Activated CD8-positive, alpha-beta memory T cell treated with anti-CD3 and anti-CD28 coated beads, Interleukin-2, amount 50 U/mL, for 24 hours (primary cell): ENCODE measurements at regions not wholly inside any gene's neighbourhood (a gene's known extent, or its start where the extent isn't known, plus 50 kb on each side); places are given as distances from the start of the nearest gene placed in this dataset.

Experiments
- DNase-seq: peaks from one replicate; pipeline ENCODE4 v3.0.0-alpha.2; 2020; ENCODE audit errors: extremely low read depth

DNA sequence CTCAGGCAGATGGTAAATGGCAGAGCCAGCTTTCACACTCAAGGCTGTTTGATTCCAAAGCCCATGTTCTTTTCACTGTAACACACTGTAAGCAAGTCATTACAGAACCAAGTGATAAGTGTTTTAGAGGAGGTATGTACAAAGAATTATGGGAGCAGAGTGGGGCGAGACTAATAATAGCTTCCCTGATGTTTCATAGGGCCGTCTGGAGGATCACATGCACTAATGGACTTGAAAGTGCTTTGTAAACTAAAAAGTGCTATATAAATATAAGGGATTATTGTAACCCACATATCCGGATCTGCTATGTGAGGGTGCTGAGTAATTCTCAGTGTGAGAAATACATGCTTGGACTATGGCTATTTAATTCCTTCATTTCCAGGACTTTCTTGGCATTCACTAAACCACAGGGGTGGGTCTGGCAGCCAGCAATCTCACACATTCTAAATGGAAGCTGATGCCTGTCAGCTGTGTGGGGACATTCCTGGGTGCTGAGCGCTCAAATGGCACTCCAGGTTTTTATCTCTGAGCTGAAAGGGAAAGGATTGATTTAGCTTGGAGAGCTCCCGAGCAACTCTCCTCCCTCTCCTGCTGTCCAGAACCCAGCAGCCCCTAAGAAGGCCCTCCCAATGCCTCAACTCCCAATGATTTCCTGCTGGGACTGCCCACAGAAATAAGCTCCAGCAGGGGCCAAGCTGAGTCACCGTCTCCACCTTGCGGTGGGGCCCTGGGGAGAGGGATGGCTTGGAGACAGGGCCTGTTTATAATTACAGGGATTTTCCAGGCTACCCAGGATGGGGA, 222.8 kb downstream of the SOX11 start:
- DNase-seq = no peak

DNA sequence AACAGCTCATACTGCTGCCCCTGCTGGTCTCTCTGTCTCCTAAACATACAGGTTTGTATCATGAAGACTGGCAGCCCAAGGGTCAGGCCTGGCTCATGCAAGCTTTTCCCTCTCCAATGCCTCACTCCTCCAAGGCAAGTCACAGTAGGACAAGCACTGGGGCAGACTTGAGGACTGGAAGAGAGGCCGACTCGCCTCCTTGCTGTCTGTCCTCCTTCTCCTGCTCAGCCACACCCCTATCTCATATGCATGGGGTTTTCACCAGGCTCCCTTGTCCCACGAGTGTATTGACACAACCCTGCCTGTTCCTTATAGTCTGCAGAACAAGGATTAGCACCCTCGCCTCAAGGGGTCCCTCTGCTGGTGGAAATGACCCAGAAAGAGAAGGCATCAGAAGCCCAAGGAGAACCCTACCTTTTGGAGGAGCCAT, 223.7 kb downstream of the SOX11 start:
- no peak for DNase-seq

DNA sequence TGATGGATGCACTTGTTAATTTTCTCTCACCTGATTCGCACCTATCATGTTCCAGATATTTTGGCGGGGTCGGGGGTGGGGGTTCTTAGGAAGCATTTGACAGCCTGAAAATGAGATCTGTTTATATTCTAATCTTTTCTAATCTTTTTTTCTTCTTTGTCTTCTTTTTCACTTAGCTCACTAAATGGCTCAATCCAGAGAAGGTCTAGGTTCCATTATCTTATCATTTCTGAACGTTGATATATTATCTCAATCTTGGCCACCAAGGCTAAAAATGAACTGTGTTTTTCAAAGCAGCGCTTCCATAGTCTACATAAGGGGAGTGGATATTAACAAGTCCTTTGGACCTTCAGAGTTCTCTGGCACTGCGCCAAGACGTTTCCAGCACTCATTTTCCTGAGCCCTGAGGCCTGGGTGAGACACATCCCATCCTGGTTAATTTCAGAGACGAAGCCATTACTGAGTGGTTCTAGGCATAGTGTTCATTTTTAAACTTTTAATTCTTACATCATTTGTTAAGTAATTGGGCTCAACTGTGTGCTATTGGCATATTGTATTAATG, 229.0 kb downstream of the SOX11 start:
- DNase-seq = no peak

DNA sequence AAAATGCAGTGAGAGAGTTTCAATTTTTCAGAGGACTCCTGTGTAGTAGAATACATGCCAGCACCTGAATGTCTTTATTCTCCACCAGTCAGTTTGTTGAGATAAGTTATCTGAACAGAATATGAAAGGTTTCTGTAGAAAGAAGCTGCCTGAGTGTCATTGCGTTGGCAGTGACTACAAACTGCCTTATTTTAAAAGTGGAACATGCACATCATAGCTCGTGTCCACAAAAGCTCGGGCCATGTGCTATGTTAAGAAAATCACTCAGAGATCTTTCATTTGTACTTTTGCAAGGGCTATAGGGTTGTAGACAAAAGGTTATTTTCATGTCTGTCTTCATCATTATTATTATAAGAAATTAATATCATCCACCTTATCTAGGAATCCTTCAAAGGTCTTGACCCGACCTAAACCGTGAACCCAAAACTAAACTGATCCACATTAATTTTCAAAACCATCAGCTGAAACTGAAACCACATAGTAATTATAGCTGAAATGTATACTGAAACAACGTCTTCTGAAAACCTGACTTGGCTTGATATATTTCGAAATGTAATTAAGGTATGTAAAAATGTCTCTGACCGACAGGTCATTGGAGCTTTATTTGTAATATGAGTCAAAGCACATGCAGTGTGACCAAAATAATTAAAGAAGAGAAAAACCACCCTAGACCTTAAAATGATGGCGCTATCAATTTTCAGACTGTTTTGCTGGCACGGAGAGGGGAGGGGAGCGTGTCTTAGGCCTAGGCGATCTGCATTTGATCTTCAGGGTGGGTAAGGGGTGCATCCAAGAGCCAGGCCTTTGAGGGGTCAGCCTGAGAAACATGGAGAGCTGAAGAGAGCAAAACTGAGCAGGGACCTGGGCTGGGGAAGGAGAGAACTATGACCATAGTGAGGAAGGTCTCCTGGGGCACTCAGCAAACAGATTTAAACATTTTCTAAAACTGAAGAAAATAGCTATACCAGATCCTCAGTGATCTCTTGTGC, 232.1 kb downstream of the SOX11 start:
- no peak for DNase-seq

DNA sequence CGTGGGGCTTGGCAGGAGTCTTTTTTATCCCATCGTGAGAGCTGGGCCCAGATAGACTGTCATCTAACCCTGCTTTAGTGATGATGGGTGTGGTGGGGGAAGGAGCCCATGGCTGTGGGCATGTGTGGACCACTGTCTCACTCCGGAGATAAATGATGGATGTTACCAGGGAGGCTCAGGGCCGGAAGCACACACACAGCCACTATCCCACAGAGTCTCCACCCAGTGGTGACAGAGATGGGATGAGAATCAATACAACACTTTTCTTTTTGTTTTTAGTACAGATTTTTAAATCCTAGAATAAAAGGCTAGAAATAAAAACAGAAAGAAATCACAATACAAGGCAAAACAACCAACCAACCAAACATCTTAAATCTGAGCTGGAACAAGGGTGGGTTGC, 233.4 kb downstream of the SOX11 start:
- no peak for DNase-seq

DNA sequence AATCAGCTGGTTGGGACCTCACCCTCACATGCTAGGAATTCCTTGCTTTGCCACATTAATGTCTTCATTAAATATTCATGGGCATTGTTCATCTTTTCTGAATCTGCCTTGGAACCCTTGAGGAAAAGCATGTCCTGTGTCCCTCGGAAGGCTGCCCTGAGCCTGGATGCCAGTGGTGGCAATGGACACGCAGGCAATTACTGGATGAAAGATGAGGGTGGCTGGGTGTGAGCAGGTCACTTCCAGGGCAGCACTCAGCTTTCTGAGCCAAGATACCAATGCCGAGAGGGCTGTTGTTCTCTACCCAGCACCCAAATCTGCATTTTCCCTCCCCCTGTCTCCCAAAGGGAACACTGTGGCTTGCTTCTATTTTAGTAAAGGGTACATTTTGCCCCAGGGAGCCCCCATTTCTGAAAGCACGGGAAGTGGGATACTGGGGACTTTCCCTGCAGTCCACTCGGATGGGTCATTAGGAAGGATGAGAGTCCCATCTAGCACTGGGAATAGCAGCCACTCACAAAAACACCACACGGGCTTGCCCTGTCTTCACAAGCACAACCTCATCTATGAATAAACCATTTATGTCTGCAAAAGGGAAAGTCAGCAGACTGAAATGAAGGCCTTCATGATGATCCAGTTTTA, 234.8 kb downstream of the SOX11 start:
- DNase-seq = no peak

DNA sequence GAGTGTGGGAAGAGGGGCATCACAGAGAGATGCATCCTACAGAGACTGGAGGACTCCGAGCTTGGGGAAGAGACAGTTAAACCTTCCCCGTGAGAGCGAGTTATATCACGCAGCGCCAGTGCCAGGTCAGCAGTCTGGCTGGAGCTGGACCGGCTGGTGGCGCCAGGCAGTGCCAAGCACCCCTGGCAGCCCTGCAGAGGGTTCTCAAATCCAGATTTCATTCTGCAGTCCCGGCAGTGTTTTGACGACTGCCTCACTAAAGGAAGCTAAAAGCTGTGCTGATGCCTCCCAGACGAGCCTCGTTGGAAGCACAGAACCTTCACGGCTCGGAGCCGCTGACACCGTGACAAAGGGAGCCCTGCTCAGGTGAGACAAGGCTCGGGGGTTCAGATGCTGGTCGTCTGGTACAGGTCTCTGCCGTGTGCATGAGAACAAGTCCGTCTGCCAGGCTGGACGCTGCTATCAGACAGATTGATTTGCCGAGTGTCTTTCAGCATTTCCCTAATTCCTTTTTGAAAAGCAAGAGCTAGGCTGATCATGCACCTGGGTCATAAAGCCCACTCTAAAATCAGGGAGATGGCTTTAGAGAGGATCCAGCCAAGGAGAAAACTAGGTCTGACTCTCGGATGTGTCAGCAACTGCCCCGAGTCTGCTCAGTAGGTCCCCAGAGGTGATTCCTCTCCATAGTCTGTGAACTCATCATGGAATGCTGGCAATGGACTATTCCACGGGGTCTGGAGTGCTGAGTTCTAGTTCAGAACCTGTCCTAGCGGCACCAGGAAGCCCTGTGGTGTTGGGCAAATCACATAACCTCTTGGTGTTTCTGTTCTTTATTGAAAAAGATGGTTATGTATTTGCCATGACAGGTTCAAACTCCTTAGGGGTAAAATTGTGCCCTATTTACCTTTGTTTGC, 240.6 kb downstream of the SOX11 start:
- no peak for DNase-seq

DNA sequence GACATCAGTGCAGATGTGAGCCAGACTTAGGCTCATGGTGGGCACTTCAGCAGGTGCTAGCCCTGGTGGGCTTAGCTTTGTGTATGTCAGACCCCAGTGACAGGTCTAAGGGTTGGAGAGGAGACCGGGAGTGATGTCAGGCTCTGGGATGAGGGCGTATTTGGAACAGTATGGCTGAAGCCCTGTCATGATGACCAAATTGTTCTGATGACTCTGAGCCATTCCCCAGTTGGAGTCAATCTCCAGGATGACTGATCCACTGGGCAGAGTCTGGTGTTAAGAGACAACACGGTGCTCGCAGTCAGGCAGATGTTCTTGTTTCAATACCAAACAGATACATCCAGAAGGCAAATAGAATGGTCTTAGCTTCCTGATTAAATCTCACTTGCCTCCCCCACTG, 241.5 kb downstream of the SOX11 start:
- no peak for DNase-seq

DNA sequence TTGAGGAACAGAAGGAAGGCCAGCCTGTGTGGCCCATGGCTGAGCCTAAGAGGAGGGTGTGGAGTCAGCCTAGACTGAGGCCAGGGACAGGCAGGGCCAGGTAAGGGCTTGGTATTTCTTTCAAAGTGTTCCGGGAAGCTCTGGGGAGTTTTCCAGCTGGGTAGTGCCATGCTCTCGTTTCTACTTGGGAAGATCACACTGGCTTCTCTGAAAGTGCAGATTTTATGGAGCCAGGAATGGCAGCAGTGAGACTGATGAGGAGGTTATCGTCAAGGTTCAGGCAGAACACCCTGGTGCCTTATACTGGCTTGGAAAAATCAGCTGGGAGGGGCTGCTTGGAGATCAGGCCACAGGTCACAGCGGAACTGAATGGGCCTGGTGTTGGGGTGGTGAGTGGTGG, 245.1 kb downstream of the SOX11 start:
- DNase-seq = no peak

DNA sequence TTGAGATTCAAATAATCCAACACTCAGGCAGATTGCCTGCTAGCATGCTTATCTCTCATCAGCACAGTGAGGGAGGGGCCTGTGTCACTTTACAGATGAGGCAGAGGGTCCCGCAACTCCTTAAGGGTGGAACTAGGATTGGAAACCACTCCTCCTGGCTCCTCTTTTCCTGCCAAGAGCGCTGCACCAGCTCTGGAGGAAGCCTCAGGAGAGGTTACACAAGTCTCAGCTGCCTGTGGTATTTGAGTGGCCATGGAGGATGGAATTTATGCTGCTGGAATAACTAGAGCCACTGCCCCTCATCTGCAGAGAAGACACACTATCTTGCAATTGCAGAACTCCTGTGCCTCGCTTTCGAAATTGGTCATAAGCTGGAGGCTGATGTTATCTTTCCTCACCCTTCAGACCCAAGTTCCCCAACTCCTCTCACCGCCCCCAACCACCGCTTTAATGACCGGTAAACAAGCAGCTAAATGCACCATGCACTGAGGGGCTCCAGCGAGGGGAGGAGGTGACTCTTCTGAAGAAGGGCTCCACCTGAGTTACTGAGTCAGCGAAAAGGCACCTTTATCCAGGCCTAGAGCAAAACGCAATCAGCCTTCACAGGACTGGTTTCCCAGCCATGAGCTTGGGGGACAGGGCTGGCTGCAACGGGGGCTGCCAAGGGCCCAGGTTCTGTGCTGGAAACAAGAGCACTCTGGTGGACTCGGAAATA, 245.8 kb downstream of the SOX11 start:
- no peak for DNase-seq

DNA sequence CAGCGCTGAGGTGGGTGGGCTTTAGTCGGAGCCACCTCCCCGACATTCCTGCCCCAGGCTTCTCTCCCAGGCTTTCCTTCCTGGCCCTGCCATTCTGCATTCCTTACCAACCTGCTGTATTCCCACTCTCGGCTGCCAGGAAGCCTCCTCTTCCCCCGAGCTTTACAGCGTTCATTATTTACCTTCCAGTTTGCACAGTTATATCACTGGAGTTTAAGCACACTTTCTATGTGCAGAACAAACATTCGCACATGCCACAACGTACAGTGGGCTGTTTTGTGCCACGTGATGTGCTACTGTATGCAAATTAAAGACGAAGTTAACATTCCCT, 246.3 kb downstream of the SOX11 start:
- no peak for DNase-seq

DNA sequence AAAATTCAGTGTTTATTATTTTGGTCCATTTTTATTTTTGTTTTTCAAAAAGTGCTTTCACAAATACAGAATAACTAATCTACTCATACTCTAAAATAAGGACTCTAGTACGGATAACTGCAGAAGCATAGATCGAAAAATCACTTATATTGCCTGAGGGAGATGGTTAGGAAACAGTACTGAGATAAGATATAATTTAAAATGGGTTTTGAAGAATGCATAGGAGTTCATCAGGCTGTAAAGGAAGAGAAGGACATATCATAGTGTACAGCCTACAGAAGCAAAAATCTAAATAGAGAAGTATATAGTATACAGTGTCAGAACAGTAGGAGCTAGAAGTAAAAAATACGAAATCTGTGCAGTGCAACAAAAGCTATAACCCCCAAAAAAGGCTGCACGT, 247.4 kb downstream of the SOX11 start:
- no peak for DNase-seq

DNA sequence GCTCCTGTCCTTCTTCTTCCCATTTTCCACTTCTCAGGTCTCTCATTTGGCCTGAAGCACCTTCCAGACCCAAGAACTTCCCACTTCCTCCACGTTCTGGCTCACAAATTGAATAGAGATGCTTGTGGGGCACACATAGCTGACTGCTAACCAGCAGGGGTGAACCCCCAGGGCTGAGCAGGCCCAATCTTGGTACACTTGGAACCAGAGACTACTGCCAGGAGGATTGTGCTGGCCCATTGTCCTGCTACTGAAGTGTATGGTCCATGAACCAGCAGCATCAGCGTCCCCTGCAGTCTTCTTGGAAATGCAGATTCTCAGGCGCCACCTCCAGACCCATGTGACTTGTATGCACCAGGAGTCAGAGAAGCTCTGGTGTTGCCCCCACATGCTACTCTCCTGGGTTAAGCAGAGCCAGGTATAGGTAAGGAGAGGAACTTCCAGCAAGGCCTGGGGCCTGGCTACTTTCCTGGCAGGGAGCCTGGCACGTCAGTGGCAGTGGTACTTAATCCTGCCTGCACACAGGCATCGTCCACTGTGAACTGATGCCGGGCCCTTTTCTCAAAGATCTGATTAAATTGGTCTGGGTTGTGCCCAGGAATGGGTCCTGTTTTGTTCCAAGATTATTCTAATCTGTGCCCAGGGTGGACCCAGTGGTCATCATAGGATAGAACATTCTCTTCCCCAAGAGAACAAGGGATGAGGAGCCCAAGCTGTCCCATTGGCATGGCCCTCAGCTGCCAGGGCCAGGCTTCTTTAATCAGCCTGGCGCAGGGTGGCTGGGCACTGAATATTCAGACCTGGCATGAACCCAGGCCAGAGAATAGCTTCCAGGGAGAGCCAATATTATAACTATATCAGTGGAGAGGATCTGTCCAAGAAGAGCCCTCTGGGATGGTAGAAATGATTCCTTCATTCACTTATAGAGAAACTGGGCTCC, 248.7 kb downstream of the SOX11 start:
- no peak for DNase-seq

DNA sequence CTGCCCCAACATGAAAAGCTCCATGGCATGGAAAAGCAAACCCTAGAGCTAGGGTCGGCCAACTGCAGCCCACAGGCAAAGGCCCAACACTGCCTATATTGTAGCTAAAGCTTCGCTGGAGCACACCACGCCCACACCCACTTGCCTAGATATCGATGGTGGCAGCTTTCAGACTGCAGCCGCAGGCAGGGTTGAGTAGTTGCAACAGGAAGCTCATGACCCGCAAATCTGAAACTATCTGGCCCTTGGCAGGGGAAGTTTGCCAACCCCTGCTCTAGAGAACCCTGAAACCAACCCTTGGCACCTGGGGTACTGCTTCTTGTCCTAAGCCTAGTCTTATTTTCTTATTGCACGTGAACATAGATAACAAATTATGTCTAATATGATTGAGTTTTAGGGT, 250.0 kb downstream of the SOX11 start:
- no peak for DNase-seq

DNA sequence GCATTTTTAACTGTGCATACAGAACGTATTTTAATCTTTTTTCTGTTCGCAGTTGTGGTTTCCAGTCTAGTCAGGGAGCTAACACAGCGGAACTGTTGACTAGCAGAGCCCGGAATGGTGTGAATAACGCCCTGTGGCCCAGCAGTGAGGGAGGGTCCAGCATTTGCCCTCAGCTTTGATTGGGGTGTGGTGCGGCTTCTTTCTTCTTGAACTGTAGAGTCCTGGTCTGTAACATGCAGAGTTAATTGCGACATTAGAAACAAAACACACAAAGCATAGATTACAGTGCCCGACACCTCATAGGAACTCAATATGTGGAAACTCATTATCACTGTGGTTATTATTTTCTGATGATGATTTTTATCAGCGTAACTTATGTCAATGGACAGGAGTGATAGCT, 253.6 kb downstream of the SOX11 start:
- no peak for DNase-seq

DNA sequence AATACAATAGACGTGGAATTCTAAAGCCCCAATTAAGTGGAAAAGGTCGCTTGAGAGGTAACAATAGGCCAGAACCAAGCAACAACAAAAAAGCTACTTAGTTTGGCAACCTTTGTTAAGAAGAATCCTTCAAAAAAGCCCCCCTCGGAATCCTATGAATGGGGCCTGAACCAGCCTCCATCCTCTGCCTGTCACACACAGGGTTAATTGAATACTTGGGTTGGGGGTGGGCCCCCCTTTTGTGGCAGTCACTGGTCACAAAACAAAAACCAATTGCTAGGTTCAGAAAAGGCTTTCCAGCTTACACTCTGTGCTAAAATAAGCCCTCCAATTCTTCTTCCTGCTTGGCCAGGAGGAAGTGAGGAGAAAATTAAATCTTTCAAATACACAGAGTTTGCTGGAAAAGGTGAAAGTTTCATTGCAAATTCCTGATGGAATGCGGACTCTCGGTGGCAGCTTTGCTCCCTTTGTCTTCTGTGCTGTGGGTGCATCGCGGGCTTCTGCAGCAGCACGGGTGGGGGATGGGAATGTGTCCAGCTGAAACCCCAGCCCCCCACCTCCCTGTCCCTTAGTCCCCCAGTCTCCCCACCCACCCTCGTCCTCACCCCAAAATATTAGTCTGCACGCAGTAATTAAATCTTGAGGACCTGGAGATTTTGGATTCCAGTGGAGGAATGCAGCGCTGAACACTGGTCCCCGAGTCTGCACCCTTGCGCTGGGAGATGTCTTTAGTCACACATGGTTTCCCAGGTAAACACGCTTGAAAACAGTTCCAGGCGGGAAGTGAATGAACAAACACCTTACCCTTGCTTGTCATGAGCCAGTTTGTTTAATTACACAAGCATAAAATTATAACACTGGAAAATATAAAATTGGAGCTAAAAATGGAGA, 254.3 kb downstream of the SOX11 start:
- no peak for DNase-seq

DNA sequence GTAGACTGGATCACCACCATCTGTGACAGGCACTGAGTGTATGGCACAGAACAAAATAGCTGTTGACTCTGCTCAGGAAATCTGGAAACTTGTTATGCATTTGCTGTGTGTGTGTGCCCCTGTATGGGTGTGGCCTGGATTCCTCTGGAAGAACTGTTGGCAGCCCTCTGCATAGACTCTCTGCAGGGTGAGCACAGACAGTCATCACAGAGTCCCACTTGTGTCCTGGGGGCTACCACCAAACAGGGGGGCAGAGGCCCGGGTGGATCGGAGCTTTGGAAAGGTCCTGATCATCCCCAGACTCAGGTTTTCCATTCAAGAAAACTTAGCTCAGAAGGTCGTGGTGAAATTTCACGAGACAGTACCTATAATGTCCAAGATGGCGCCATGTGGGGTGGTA, 258.6 kb downstream of the SOX11 start:
- DNase-seq = no peak

DNA sequence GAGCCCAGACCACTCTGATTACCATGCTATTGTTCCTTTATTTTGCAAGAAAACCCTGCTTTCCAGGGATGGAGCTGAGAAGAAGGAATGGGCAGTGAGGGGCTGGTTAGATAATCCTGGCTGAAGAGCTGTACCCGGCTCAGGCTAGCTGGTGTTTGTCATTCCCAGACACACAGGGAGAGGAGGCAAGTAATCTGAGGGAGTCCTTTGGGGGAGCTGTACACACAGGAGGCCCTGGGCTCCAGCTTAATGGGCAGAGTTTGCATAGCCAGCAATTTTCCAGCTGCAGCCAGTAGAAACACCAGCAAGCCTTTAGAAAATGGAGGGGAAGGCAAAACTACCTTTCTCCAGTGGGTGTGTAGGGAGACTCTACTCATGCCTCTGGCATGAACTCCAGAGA, 259.3 kb downstream of the SOX11 start:
- no peak for DNase-seq
